ELR (cell line): ENCODE measurements at regions not wholly inside any gene's neighbourhood (a gene's known extent, or its start where the extent isn't known, plus 50 kb on each side); places are given as distances from the start of the nearest gene placed in this dataset.
"Not testable (repeated sequence)": the region's sequence is repeated elsewhere in the genome, so short reads cannot be mapped to it uniquely, and the experiment has no call there.

Experiments used
- DNase-seq: peaks from one replicate; pipeline ENCODE4 v3.0.0-alpha.2; 2015; ENCODE audit warnings: low read depth

DNA sequence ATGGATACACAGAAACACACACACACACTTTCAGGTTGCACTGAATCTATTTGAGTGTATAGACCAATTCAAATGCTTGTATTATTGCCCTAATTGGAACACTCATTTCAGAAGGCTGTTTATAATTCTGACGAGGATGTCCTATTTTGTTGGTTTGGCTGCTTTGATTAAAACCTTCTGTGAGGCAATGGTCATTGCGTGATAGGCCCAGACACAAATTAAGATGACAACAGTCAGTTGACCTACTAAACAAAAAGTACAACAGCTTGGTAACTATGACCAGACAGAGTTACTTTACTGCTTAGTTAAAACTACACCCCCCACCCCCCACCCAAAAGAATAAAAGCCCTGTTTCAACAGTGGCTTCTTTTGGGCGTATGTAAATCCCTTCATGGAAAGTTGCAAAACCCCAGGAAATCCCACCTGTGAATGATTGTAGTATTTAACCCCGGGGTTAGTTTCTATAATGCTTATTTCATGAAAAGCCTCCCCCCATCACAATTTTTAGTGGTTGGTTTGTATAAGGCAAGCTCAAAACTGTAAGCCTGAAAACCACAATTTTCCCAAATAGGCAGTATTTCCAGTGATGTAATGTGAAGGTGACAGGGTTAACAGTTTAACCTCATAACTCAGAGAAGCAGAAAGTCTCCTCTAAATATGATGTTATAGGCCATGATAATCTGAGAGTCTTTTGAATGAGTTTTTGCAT is 340.8 kb downstream of the FGF10 start:
- DNase-seq, result no peak

DNA sequence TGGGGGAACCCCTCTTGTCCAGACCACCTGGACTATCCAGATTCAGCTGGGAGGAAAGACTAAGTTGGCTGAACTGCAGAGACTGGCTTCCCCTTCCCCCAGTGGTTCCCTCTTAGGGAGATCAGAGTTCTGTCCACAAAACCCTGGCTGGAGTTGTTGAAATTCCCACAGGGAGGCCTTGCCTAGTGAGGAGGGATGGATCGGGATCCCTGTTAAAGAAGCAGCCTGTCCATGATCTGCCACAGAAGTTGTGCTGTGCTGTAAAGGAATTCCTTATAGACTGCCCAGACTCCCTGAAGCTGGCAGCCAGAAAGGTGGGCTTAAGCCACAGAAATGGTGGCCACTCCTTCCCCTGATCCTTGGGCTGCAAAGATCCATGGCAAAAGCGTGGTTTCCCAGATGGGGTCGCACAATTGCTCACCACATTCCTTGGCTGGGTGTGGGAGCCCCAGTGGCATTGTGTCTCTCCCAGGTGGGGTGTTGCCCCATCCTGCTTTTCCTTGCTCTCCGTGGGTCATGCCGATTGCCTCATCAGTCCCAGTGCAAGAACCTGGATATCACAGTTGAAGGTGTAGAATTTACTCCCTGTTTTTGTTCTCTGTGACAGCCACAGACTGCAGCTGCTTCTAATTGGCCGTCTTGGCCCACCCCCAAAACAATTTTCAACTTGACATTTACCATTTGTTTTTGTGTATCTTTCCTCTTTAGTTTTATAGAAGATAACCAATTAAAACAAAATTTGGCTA is 342.4 kb downstream of the FGF10 start:
- no peak for DNase-seq

DNA sequence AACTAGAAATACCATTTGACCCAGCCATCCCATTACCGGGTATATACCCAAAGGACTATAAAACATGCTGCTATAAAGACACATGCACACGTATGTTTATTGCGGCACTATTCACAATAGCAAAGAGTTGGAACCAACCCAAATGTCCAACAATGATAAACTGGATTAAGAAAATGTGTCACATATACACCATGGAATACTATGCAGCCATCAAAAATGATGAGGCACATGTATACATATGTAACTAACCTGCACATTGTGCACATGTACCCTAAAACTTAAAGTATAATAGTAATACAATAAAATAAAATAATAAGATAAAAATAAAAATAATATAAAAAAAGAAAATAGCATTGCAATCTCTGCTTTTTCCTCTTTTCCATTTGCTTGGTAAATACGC is 344.7 kb downstream of the FGF10 start:
- not testable (repeated sequence) for DNase-seq

DNA sequence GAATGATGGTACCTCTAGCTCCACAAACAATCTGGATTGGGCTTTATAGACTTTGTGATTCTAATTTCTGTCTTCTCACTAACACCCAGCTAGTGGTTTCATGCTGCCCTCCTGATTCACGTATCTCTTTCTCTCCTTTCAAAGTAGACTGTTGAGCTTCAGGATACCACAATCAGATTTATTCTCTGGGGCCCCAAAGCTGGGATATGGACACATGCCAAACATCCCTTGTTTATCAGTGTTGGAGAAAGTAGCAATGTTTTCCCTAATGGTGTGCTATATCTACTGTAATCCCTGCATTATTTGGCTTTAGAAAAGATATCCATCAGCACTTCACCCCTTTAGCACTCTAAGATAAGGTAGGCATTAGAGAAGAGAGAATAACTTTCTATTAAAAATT is 361.0 kb downstream of the FGF10 start:
- DNase-seq, result no peak

DNA sequence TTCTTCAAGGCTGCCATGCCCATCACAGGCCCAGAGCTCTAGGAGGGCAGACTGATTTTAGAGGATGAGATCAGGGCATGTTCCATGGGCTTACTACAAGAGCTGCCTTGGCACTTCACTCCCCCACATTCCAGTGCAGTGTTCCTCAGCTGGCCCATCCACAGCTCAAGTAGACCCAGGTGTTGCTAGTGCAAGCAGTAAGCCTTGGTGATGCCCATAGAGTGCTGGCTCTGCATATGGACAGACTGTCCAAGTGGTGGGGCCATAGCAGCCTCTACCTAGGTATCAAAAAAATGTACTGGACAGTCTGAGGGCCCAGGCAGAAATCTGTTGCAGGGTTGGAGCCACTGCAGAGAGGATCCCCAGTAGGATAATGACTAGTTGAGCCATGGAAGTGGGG is 366.6 kb downstream of the FGF10 start:
- DNase-seq, result no peak

DNA sequence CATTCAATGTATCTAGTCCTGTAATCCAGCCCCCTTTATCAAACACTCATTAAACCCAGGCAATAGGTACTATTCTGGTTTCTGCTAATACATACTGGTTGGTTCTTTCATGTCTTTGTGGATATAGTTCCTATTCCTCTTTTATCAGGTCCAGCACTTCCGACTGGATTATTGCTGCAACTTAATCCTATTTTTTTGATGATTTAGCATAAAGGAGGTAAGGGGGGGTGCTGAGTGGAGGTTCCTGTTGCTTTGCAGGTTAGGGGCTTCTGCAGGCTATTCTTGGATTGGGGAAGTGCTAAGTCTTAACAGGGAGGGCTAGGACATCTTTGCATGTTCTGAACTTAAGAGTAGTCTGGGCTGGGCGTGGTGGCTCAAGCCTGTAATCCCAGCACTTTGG is 377.7 kb downstream of the FGF10 start:
- DNase-seq, result no peak

DNA sequence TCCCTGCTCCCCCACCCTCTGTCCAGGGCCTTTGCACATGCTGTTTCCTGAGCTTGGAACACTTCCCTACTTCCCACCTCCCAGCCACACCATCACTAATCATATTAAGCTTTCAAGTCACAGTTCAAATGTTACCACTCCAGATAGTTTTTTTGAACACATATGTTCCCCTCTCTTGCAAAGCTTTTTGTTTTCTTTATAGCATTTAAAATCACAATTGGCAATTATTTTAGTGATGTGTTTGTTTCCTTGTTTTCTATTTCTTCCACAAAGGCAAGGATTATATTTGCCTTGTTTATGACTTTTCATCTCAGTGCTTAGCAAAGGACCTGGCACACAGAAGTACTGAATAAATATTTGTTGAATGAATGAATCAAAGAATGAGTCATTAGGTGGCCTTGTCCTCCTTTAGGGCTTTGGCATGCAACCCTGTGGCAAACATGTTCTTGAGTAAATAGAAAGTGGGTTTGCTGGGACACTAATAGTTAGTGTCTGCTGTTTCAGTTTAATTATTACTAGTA is 386.8 kb downstream of the FGF10 start:
- DNase-seq, result no peak

DNA sequence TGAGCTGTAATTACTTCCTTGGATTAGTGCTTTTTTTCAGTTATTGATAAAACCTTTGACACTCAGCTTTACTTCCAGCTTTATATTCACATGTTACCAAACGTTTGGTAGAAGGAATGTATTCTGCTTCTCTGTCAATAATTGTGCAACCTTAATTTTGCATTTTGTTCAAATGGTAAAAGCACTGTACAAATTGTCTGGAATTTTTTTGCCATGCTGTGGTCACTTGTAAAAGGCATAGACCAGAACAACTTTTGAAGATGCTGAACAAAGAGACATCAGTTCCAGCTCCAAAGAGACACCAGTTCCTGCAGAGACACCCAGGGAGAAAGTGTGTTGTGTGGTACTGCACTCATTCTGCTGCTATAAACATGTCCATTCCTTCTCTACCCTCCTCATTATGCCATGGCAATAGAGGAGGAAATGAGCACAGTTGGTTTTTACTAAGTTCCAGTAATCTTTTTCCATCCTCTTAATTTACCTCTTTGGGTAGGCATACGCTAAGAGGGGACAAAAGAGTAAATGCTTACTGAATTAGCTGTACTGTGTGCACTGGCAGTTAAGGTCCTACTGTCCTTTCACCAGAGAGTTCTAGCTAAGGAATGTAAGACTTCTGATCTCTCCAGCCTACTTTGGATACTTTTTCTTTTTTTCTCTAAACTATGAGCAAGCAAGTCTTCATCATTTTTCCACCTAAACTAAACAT is 387.4 kb downstream of the FGF10 start:
- DNase-seq, result no peak

DNA sequence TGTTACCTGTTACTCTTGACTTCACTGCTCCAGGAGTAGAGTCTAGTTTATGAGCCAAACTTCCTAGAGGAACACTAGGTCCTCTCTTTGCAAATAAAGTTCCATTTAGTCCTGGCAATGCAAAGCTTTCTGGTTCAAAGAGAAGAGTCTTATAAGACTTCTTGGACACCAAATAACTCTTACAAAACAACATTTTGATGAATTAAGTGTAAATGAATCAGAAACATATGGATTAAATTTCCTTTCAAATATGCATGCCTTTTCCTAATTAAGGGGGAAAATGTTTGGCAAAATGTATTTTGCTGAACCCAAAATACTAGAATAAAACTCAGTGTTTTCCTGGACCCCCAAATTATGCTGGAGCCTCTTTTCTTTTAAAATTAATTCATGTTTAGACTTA is 388.0 kb downstream of the FGF10 start:
- DNase-seq, result no peak

DNA sequence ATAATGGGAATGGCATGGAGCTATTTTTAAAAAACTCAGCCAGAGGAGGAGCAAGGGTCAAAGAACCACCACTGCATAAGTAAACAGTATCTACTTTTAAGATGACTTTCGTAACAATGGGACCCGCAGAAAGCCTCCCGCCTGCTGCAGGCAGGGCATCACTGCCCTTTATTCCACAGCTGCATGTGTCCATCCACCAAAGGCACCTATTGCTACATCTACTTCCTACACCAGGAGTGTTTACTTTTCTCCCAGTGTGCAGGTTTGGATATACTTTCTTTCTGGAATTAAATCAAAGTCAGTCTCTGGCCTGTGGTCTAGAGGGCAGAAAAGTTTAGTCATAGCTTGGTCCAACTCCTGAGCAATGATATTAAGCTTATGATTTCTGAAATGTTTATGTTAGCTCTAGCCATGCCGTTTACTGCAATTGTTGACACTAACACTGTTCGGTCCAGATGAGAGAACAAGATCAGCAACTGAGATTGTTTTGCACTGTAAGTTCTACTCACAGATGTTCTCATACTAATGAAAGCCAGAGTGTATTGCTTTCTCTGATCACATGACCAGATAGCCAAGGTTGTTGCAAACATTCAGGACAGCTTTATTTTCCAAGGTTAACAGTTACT is 391.5 kb downstream of the FGF10 start:
- DNase-seq, result no peak

DNA sequence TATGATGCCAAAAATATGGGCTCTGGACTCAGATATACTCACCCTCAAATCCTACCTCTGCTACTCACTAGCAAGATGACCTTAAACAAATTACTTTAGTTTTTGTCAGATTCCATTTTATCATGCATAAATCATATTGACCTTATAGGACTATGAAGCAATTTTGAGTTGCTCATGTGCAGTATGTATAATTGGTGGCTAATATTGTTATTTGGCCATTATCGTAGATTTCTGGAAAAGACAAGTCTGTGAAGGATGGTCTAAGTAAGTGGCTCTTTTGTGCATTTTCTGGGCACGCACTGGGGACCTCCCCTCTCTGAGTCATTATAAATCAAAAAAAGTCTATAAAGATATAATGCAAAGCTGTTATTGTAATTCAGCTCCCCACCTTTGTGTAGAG is 393.0 kb downstream of the FGF10 start:
- no peak for DNase-seq

DNA sequence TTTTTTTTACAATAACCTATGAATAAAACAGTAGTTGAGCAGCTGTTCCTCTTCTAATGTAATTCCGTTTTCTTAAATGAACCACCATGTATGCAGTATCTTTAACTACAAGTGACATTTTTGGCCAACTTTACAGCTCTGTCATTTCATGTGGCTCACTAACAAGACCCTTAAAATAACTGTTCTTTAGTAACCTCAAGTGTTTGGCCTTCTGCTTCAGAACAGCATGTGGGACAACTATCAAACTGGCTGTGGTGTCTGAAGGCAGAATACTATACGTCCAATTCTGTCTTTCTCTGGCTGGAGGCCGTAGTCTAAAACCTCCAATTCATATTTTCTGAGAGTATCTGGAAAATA is 391.4 kb downstream of the NNT start:
- DNase-seq, result no peak

DNA sequence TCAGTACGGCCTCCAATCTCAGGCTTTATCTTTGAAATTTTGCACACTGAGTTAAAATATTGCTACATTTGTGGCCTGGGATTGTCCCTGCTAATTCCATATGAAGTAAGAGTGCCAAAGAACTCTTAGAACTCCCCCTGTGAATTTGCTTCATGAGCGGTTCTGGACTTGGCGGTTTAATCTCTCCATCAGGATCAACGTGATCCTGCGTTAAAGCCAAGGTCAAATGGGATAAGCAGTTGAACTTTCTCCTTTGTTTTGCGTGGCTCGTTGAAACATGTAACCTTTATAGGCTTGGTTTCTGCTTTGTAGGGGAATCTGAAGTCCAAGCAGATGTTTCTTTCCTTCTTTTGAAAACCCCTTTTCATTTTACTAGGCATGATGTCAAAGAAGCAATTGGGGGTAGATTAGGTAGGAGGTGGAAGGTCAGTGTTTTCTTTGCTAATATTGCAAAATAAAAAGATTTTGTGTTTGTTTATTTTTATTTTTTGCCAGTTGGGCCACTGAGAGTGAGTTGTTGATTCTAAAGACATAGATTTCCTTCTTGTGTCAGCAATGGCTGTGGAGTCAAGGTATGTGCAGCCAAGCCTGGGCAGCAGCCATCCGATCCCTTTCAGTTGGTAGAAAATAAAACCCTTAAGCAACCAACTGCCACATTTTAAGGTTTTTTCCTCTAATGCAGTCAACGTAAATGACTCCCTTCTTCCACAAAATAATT is 390.8 kb downstream of the NNT start:
- no peak for DNase-seq

DNA sequence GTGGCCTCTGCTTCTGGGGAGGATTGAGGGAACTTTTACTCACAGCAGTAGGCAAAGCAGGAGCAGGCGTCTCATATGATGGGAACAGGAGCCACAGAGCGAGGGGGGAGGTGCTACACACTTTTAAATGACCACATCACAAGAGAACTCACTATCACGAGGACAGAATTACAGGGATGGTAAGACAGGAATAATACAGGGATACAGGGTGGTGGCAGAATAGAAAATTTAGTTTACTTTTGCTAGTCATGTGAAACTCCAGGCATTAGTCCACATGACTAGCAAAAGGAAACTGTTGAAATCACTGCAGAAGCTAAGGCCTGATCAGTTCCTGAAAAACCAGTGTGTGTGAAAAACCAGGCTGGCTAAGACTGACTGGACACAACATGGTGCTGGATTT is 382.4 kb downstream of the NNT start:
- DNase-seq, result no peak

DNA sequence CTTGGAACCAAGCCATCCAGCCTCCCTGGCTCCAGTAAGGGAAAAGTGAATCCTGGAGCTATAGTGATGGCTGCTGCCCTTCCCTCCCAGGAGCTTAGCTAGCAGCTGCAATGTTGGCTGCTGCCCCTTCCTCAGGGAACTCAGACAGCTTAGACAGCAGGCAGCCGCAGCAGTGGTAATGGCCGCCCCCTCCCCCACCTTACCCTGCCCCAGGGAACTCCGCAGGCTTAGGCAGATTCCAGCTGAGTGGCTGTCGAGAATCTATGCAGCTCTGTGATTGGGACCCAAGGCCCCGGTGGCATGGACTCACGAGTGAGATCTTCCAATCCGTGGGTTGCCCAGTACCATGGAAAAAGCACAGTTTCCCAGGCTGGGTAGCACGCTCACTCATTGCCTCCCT is 378.6 kb downstream of the NNT start:
- DNase-seq, result no peak

DNA sequence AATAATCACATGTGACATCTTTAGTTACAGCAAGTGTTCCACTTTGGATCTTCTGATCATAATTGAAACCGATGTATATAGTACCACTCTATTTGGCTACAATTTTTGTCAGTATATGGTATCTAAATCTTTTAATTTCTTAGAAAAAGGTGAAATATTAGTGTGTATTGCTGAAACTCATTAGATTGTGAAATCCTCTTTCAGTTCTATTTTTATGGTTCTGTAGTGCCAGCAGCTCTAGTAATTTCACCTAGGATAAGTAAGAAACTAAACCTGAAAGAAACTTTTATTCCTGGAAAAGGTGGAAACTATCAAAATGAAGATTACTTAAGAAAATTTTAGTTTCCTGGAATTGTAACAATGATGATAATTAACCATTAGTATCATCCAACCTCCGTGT is 370.9 kb downstream of the NNT start:
- no peak for DNase-seq

DNA sequence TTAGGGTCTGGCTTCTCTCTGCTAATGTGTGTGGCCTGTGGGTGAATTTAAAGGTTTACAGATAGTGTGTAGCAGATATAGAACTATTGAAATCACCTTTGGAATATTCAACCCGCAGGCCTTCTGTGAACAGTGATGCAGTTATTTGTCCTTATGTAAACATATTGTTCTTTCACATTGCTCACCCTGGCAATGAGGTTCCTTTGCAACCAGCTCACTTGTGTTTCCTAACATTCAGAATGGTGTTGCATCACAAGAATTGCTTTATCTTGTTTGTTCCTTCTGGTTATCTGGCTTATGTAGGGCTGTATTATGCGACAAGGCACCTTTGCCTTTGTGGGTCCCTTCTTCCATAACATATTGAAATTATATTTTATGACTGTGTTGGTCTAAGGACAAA is 370.3 kb downstream of the NNT start:
- no peak for DNase-seq

DNA sequence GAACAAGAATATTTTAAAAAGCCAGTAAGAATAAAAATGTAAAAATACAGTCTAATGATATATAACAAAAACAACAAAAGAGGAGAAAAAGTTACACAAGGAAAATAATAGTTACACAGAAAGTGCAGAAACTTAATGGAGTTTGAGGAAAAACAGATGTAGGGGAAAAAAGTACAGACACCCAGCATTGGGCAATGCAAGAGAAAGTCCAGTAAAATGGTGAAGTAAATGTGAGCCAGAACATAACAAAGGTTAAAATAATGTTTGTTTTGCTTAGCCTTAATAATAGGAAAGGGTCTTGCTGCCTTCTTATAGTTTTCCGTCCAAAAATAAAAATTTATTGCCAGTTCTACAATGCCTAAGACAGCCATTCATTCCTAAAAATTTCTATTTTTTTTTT is 364.2 kb downstream of the NNT start:
- no peak for DNase-seq

DNA sequence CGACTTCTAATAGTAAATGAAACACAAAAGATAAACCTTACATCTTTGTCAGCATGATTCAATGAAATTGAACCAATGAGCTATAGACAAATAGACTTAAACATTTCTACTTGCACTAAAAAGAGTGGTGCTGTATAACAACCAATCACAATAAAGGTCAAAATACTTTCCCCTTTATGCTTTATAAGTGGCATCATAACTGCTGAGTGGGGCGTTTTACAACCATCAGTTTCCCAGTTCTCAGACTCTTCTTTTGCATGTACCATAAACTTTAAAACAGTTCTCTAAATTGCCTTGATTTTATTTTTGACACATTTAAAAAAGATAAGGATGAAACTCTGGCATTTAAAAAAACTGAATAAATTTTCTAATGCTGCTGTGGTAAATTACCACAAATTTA is 356.2 kb downstream of the NNT start:
- no peak for DNase-seq

DNA sequence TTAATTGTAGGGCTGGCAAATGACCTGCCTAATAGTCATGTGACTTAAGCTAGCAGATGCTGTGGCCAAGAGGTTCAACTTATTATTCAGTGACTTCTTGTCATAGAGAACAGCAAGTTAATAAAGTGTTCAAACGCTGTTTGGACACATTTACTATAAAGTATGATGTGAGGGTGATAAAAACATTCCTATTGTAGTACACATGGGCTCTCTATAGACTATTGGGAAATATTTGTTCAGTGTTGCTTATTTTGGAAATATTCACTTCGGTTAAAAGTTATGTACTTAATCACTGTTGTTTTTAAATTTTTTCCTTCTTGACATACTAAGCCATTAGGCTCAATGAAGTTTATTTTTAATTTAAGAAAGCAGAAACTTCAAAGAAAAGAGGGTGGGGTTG is 345.0 kb downstream of the NNT start:
- no peak for DNase-seq

DNA sequence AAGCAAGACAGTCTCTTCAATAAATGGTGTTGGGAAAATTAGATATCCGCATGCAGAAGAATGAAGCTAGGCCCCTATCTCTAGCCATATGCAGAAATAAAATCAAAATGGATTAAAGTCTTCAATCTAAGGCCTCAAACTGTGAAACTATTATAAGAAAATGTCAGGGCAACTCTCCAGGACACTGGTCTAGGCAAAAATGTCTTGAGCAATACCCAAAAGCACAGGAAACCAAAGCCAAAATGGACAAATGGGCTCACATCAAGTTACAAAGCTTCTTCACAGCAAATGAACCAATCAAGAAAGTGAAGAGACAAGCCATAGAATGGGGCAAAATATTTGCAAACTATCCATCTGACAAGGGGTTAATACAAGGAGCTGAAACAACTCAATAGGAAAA is 338.8 kb downstream of the NNT start:
- DNase-seq, result no peak

DNA sequence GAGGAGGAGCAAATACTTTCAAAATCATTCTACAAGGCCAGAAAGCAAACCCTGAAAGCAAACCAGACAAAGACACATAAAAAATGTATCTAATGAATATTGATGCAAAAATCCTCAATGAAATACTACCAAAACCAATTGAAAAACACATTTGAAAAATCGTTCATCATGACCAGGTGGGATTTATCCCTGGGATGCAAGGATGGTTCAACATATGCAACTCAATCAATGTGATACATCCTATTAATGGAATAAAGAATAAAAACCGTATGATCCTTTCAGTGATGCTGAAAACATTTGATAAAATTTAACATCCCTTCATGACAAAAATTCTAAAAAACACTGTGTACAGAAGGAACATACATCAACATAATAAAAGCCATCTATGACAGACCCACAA is 337.6 kb downstream of the NNT start:
- no peak for DNase-seq
